ENCODE measurements at regions not wholly inside any gene's neighbourhood (a gene's known extent, or its start where the extent isn't known, plus 50 kb on each side); places are given as distances from the start of the nearest gene placed in this dataset.
"Not testable (repeated sequence)": the region's sequence is repeated elsewhere in the genome, so short reads cannot be mapped to it uniquely, and the experiment has no call there.

DNA sequence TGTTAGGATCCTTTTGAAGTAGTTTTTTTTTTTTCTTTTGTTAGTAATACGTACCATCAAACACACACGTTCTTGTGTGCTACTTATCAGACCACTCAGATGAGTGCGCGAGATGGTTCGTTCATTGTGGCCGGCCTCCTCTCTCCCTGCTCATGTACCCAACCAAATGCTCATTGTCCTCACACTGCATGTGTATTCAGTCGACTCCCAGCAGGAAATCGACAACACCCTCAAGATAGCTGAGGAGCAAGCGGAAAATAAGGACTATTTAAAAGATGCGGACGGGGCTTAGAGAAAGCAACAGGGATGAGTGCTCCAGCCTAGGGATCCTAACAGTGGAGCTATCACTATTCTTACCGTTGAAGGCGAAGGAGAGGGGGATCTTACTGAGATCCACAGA is 72.9 kb upstream of the GUCY1A1 start:
- in situ Hi-C loops (cut with HindIII; ENCODE audit: low pct_unique_long_range_greater_than_20kb, low sequenced_read_pairs) = no loop called here
- no peak for DNase-seq (ENCODE audit: low read depth)

DNA sequence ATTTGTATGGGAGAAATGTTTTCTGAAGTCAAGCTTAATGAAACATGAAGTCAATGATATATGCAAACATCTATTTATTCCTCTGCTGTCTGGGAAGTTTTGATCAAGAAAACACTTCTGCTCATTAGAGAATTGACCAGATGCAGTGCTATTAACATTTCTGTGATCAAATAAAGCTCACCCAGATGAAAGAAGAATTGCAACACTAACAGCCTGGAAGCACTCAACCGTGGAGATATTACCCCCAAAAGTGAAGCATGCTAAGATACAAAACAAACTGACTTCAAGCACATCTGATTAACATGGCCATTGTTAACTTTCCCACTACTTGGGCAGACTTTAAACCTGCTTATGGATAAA is 73.7 kb upstream of the GUCY1A1 start:
- no peak for DNase-seq (ENCODE audit: low read depth)
- in situ Hi-C loops (cut with HindIII; ENCODE audit: low pct_unique_long_range_greater_than_20kb, low sequenced_read_pairs) = no loop called here

DNA sequence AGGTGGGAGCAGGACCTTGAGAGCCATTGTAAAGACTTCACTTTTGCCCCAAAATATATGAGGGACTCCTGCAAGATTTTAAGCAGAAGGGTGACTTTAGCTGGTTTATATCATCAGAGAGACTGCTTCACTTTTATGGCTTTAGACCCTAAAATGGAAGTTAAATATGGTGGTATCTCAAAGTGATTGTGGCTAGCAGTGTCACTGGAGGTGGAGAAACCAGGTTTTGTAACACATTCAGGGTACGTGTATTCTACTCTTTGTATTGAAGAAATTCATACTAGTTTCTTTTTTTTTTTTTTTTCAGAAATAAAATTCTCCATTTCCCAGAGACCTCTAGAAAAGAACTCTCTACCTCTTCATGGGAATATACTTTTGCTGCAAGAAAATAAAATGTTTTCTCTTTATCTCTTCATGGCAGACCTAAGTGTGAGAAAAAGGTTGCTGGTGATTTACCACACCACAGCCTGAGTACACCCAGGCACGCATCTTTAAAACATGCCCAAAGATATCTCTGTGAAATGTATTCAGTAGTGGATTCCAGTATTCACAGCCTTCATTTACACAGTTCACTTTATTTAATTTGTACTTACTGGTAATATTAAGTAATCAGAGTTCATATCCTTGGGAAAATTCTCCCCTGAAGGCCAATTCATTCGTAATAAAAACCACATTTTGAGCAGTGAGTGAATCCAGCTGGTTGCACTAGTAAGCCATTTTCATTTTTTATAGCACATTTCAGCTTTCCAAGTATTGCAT is 74.3 kb upstream of the GUCY1A1 start:
- DNase-seq (ENCODE audit: low read depth) = no peak

DNA sequence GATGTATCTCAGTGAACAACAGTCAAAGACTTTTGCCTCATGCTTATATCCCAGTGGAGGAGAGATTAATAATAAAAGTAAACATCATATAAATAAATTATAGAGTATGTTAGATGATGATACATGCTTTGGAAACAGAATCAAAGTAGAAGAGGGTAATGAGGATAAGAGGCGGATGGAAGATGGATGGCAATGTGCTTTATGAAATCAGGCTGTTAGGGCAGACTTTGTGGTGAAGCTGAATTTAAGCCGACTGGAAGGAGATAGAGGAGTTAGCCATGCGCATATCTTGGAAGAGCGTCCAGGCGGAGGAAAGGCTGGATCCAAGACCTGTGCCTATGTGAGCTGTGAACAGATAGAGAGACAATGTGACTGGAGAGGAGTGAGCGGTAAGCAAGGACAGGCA is 74.9 kb upstream of the GUCY1A1 start:
- in situ Hi-C loops (cut with HindIII; ENCODE audit: low pct_unique_long_range_greater_than_20kb, low sequenced_read_pairs) = no loop called here

More for the DNA sequence above, 74.3 kb upstream of the GUCY1A1 start:
- in situ Hi-C loops (cut with HindIII; ENCODE audit: low pct_unique_long_range_greater_than_20kb, low sequenced_read_pairs) = no loop called here

DNA sequence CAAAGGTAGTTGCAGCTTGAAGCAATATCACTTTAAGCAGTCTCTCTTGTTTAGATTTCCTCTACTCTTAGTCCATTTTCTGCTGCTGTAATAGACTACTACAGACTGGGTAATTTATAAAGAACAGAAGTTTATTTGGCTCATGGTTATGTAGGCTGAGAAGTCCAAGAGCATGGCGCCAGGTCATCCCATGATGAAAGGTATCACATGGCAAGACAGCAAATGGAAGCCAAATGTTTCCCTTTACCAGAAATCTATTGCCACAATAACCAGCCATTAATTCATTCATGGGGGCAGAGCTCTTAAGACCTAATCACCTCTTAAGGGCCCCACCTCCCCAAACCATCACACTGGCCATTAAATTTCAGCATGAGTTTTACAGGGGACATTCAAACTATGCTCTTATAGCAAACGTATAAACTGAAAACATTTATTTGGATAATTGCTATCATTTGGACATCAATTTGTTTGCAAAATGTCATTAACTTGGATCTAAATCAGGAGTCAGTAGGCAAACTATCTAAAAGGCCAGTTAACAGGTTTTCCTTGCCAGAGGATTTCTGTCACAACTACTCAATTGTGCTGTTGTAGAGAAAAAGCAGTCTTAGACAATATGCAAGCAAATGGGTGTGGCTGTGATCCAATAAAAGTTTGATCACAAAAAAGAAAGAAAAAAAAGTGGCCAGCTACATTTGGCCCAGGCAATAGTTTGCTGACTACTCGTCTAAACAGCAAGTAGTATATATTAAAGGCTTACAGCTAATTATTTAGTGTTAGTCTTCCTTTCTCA is 75.7 kb upstream of the GUCY1A1 start:
- in situ Hi-C loops (cut with HindIII; ENCODE audit: low pct_unique_long_range_greater_than_20kb, low sequenced_read_pairs) = no loop called here
- DNase-seq (ENCODE audit: low read depth) = no peak

More for the DNA sequence above, 74.9 kb upstream of the GUCY1A1 start:
- no peak for DNase-seq (ENCODE audit: low read depth)

DNA sequence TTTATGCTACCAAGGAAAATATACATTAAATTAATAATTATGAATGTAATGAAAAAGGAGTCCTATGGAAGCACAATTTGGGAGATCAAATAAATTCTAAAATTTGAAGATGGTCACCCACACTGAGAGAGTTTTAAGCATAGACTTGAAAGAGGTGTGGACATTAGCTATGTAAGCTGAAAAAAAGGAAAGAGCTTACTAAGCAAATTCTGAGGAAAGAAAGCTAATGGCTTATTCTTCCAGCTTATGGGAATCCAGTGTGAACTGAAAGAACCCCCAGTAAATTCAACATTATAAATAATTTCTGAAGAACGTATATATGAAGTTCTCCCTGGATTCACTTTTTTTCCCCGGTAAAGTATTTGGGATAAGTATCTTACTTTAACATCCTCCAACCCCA is 78.2 kb upstream of the GUCY1A1 start:
- in situ Hi-C loops (cut with HindIII; ENCODE audit: low pct_unique_long_range_greater_than_20kb, low sequenced_read_pairs) = no loop called here
- DNase-seq (ENCODE audit: low read depth) = no peak

DNA sequence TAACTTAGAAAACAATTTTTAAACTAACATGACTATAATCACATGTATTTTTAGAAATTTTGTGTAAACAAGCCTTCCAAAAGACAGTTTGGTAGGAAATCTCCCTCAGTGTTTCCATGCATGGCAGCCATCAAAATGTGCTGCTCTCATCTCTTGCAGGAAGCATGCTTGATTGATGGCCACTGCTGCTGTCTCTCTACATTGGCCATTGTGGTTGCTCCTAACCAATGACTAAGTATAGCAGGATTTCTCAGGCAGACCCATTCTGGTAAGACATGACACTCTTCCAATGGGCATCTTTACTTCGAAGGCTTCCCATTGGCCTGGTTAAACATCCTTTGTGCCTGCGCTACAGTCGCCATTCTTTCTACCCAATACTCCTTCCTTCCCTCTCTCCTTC is 78.9 kb upstream of the GUCY1A1 start:
- in situ Hi-C loops (cut with HindIII; ENCODE audit: low pct_unique_long_range_greater_than_20kb, low sequenced_read_pairs) = no loop called here

DNA sequence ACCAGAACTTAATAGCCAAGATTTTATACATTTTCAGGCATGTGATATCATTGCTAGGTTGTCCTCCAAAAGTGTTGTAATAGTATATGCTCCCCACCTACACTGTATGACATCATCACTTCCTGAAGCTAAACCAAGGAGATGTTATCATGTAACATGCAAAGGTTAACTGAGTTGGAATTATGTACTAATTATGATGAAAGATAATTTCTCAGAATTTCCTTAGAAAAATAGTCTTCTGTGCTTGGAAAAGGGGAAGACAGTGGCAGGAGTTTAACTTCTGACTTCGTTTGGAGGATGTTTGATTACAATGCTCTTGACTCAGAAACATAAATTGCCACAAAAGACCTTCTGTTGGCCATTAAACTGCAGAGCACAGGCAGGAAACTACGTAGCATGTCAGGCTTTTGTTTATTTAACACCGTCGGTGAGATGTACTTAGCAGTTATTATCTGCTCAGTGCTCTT is 83.6 kb upstream of the GUCY1A1 start:
- DNase-seq (ENCODE audit: low read depth) = peak; percentile 19
- in situ Hi-C loops (cut with HindIII; ENCODE audit: low pct_unique_long_range_greater_than_20kb, low sequenced_read_pairs) = no loop called here

More for the DNA sequence above, 78.9 kb upstream of the GUCY1A1 start:
- no peak for DNase-seq (ENCODE audit: low read depth)

DNA sequence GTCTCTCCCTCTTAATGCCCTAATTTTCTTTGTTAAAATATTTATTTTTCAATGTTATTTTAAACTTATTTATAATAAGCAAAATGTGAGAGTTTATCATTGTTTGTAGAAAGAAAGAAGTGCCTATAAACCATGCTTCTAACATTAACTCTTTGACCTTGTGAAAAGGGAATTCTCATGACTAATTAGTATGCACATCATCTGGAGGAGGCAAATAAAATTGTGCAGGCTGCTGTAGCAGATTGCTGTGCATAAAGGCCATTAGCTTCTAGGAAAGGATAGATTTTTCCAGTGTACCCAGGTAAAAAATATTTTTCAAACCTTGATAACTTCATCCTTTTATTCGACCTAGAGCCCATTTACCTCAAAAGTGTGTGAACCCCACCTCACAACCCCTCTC is 84.6 kb upstream of the GUCY1A1 start:
- DNase-seq (ENCODE audit: low read depth) = no peak
- in situ Hi-C loops (cut with HindIII; ENCODE audit: low pct_unique_long_range_greater_than_20kb, low sequenced_read_pairs) = no loop called here

DNA sequence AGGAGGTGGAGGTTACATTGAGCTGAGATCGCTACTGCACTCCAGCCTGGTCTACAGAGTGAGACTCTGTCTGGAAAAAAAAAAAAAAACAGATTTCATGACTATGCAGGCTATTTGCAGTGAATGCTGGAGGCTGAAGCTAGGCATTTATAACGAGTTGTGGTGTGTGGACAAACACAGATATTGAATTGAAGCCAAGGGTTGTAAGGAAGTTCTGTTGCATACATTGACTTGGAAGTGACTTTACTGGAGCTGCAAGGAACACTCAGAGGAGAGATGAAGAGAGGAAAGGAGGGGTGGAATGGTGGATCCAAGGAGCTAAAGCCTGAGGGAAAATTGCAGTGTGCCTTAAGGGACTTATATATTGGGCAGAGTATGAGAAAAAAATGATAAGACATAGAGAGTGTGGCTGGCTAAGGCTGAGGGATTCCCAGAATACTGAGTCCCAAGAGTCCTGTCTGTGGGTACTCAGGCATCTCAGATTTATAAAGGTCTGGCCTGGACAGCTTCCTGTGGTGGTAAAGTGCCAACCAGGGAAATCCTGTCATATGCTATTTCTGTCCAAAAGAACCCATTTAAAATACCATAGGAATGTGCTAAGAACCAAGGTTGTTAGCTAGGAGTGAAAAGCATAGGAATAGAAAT is 87.8 kb upstream of the GUCY1A1 start:
- in situ Hi-C loops (cut with HindIII; ENCODE audit: low pct_unique_long_range_greater_than_20kb, low sequenced_read_pairs) = no loop called here
- no peak for DNase-seq (ENCODE audit: low read depth)

DNA sequence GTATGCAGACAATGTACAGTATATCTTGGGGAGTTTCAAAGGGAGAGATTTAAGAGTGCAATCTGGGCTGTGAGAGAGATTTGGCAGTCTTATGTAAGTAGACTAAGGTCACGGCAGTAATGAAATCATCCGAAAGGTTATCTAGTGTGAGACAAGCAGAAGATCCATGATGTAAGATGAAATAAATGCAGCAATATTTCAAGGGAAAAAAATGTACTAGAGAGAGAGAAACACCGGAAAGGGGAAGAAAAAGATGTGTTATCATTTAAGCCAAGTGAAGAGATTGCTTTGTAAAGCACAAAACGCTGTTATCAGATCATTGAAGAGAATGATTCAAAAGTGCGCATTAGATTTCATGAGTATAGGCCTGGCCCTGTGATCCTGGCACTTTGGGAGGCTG is 88.4 kb upstream of the GUCY1A1 start:
- in situ Hi-C loops (cut with HindIII; ENCODE audit: low pct_unique_long_range_greater_than_20kb, low sequenced_read_pairs) = no loop called here
- DNase-seq (ENCODE audit: low read depth) = no peak

DNA sequence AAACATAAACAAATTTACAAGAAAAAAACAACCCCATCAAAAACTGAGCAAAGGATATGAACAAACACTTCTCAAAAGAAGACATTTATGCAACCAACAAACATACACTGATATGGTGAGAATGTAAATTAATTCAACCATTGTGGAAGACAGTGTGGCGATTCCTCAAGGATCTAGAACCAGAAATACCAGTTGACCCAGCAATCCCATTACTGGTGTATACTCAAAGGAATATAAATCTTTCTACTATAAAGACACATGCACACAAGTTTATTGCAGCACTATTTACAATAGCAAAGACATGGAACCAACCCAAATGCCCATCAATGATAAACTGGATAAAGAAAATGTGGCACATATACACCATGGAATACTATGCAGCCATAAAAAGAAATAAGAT is 92.3 kb upstream of the GUCY1A1 start:
- DNase-seq (ENCODE audit: low read depth); in situ Hi-C loops (cut with HindIII; ENCODE audit: low pct_unique_long_range_greater_than_20kb, low sequenced_read_pairs): not testable (repeated sequence)

DNA sequence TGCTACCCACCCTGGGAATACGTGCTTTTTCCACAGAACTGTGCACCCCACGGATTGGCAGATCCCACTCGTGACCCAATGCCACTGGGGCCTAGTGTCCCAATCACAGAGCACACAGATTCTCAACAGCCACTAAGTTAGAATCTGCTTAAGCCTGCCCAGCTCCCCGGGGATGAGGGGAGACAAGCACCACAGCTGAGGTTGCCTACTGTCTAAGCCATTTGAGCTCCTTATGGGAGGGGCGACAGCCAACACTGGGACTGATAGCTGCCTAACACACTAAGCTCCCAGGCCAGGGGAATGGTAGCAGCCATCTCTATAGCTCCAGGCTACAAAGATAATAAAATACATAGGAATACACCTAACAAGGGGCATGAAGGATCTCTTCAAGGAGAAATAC is 93.5 kb upstream of the GUCY1A1 start:
- no peak for DNase-seq (ENCODE audit: low read depth)
- in situ Hi-C loops (cut with HindIII; ENCODE audit: low pct_unique_long_range_greater_than_20kb, low sequenced_read_pairs) = no loop called here

DNA sequence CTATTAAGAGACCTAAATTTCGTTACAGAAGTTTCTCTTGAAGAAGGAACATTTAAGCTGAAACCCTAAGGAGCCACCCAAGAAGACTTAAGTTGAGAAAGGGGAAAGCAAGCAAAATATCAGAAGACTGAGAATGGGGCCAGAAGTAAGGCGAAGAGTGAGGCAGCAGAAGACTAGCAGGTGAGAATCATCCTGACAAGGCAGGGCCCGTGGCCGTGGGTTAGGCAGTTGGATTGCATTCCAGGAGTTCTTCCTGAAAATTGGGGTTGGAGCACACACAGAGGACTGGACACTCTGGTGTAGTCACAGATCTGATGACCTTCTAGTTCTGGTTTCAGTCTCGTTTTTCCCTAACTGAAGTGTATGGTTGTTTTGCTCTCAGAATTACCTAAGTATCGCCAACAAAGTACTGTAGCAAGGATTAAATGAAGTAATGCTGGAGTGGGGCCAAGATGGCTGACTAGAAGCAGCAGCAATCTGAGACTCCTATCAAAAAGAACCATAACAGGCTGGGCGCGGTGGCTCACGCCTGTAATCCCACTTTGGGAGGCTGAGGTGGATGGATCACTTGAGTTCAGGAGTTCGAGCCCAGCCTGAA is 94.4 kb upstream of the GUCY1A1 start:
- in situ Hi-C loops (cut with HindIII; ENCODE audit: low pct_unique_long_range_greater_than_20kb, low sequenced_read_pairs) = no loop called here
- DNase-seq (ENCODE audit: low read depth) = no peak

DNA sequence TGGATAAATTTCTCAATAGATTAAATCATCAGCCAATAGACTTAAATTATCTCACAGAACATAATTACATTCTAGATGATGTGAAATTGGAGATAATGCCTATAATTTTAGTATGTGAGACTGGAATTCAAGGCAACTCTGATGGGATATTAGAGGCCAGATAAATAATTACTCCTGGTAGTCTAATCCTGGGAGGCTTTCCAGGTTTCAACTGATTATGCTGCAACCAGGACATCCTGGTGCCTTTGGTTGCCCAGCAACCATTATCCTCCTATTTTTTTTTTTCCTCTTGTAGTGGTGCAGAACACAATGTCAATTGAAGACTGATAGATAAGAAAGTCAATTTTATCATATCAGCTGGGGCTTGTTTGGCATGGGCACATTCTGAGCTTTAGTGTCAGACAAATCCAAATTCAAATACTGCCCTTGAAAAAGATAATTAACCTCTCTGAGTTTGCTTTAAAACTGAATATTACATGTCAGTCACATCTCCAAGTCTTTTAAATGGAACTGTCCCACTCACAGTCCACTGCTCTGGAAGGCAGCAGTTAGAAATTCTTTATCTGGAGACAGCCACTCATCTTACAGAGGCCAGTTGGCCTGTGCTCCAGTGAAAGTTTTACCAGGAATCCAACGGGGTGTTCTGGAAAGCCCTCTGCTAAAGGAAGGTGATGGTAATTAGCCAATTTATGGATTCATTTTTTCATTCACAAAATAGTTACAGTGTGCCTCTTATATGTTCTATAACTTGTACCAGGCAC is 95.3 kb upstream of the GUCY1A1 start:
- in situ Hi-C loops (cut with HindIII; ENCODE audit: low pct_unique_long_range_greater_than_20kb, low sequenced_read_pairs) = no loop called here
- DNase-seq (ENCODE audit: low read depth) = no peak

DNA sequence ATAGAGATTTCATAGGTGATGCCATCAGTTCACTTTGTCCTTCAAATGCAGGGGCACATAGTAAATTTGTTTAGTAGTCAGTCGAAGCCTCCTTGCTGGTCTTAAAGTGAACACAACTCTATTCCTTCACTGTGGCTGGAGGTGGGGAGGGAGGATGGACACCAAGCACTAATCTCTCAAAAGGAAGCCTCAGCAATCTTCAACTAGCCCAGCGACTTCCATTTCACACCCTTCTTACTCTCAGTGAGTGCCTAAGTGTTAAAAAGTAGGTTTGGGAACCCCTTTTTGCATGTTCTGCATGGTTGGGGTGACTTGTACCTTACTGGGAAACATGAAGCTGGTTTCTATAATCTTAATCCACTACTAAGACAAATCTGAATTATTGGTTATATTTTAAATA is 96.0 kb upstream of the GUCY1A1 start:
- in situ Hi-C loops (cut with HindIII; ENCODE audit: low pct_unique_long_range_greater_than_20kb, low sequenced_read_pairs) = no loop called here
- DNase-seq (ENCODE audit: low read depth) = no peak

DNA sequence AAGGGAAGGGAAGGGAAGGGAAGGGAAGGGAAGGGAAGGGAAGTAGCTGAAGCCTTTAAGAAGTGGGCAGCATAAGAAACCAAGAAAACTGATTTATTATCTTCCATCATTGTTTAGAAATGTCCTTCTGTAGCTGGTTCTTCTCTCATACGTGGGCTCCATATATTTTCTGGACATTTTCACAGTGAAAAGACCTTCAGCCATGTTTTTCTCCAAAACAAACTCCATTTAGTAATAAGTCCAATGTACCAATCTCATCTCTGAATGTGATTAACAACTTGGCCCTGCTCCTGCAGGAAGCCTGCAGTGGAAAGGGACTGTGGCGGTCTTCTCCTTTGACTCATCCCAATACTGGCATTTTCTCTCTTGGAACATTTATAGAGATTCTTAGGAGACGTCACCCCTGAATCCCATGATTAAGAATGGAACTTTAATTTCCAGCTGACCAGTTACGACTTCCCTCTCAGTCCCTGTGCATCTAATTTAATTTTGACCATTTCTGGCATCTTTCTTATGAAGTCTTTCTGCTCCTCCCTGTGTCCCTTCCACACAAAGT is 96.6 kb upstream of the GUCY1A1 start:
- in situ Hi-C loops (cut with HindIII; ENCODE audit: low pct_unique_long_range_greater_than_20kb, low sequenced_read_pairs) = no loop called here
- DNase-seq (ENCODE audit: low read depth) = no peak

DNA sequence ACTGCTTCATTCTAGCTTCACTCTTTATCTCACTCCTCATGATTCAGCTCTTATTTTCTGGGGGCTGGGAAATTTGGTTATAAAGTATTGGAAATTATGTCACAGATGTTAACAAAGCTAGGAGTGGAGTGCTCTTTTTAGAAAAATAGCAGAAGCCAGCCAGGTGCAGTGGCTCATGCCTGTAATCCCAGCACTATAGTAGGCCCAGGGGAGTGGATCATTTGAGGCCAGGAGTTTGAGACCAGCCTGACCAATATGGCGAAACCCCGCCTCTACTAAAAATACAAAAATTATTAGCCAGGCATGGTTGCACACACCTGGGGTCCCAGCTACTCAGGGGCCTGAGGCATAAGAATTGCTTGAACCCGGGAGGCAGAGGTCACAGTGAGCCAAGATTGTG is 97.2 kb upstream of the GUCY1A1 start:
- no peak for DNase-seq (ENCODE audit: low read depth)
- in situ Hi-C loops (cut with HindIII; ENCODE audit: low pct_unique_long_range_greater_than_20kb, low sequenced_read_pairs) = no loop called here
